HCT116 (cell line): ENCODE measurements at regions not wholly inside any gene's neighbourhood (a gene's known extent, or its start where the extent isn't known, plus 50 kb on each side); places are given as distances from the start of the nearest gene placed in this dataset.
A peak's percentile ranks its signal among the peaks of the same experiment; 100 is the strongest.

ENCODE experiments used
- ATAC-seq: fragments of 200-7000 bp; cut with Tn5 transposase; 2 replicates; pipeline ENCODE4 v1.9.1; 2020; ENCODE audit warnings: mild to moderate bottlenecking, moderate library complexity
- BruUV-seq: library from RNA; stranded (reverse); fragments of 400-500 nt; replicated peaks from 2 replicates; lab custom pipeline; 2021; lab: Mats Ljungman, UMichigan
- CTCF ChIA-PET: fragments of 300-600 bp; sonication (Branson Sonifier 250); formaldehyde crosslinking; loops from one replicate; lab custom pipeline; 2021; ENCODE audit warnings: antibody characterized with exemption; lab: Charles Lee
- POLR2A ChIA-PET: fragments of 300-600, 350-600 bp; sonication (Branson Sonifier 250); formaldehyde crosslinking; loops from one replicate; lab custom pipeline; 2021; ENCODE audit warnings: antibody characterized with exemption; lab: Charles Lee
- RAD21 ChIA-PET, 2 experiments: fragments of 300-600 bp; sonication (Branson Sonifier 250); formaldehyde crosslinking; loops; one replicate each; lab custom pipeline; 2023; ENCODE audit warnings: low total read pairs in 2 of 2; ENCODE audit not compliant: uncharacterized antibody in 2 of 2, unreplicated experiment in 2 of 2, low non-redundant PET in 1 of 2; lab: Charles Lee
- DNase-seq: peaks from one replicate; pipeline ENCODE4 v3.0.0-alpha.2; 2010; ENCODE audit warnings: low read depth, low spot score
- H2AFZ ChIP-seq: fragments of 200-600 bp; shearing (Covaris generic), sonication (generic); 2 replicates; pipeline ENCODE4 v1.6.1; 2017; ENCODE audit warnings: low read depth, mixed run types, mixed read lengths, antibody characterized with exemption, low read length; ENCODE audit not compliant: poor library complexity, severe bottlenecking
- H3K27ac ChIP-seq: 2 replicates; pipeline ENCODE4 v1.5.1; 2012; ENCODE audit warnings: low read depth, low read length
- H3K27me3 ChIP-seq: fragments of 200-600 bp; sonication (generic); 2 replicates; pipeline ENCODE4 v1.6.1; 2016; ENCODE audit warnings: mixed run types, low read length, mixed read lengths; ENCODE audit not compliant: insufficient read depth
- H3K36me3 ChIP-seq, 2 experiments: fragments of 200-500 bp in 1 of 2; fragments of 200-600 bp in 1 of 2; sonication (Bioruptor generic) in 1 of 2; sonication (generic) in 1 of 2; 2 replicates each; pipeline versions ENCODE4 v1.5.1 to v1.6.1; 2014 to 2016; ENCODE audit warnings: low read length in 2 of 2, inconsistent platforms in 1 of 2, mixed read lengths in 1 of 2, mixed run types in 1 of 2; ENCODE audit not compliant: insufficient read depth in 2 of 2, control insufficient read depth in 1 of 2
- H3K4me1 ChIP-seq, 2 experiments: fragments of 200-600 bp in 1 of 2; sonication (generic) in 1 of 2; 2 replicates each; pipeline versions ENCODE4 v1.5.1 to v1.6.1; 2012 to 2017; ENCODE audit warnings: low read length in 2 of 2, inconsistent platforms in 1 of 2, mild to moderate bottlenecking in 1 of 2, mixed read lengths in 1 of 2, mixed run types in 1 of 2, moderate library complexity in 1 of 2; ENCODE audit not compliant: insufficient read depth in 2 of 2, control insufficient read depth in 1 of 2
- H3K4me2 ChIP-seq: fragments of 200-600 bp; sonication (generic); 2 replicates; pipeline ENCODE4 v1.6.1; 2017; ENCODE audit warnings: mixed run types, low read length, mixed read lengths
- H3K4me3 ChIP-seq, 2 experiments: fragments of 200-600 bp in 1 of 2; sonication (generic) in 1 of 2; replicated peaks in 1 of 2; 2 replicates each; pipeline ENCODE4 v1.5.1; 2011 to 2016; ENCODE audit warnings: low read length in 2 of 2, control low read depth in 1 of 2, low read depth in 1 of 2, mild to moderate bottlenecking in 1 of 2, mixed read lengths in 1 of 2, mixed run types in 1 of 2
- H3K79me2 ChIP-seq: fragments of 200-600 bp; sonication (generic); 2 replicates; pipeline ENCODE4 v1.6.1; 2017; ENCODE audit warnings: mild to moderate bottlenecking, mixed run types, low read length, moderate library complexity, mixed read lengths; ENCODE audit not compliant: insufficient read depth
- H3K9ac ChIP-seq: fragments of 200-600 bp; sonication (generic); 2 replicates; pipeline ENCODE4 v1.6.1; 2016; ENCODE audit warnings: low read length, mixed read lengths
- H3K9me2 ChIP-seq: fragments of 200-600 bp; sonication (generic), shearing (Covaris generic); 2 replicates; pipeline ENCODE4 v1.6.1; 2017; ENCODE audit warnings: mixed run types, mild to moderate bottlenecking, moderate library complexity; ENCODE audit not compliant: insufficient read depth
- H3K9me3 ChIP-seq, 2 experiments: fragments of 200-500 bp in 1 of 2; fragments of 200-600 bp in 1 of 2; sonication (Bioruptor generic) in 1 of 2; sonication (generic) in 1 of 2; 2 replicates each; pipeline ENCODE4 v1.6.1; 2014 to 2017; ENCODE audit warnings: low read length in 2 of 2, mixed read lengths in 2 of 2, inconsistent platforms in 1 of 2, low read depth in 1 of 2, mild to moderate bottlenecking in 1 of 2, mixed run types in 1 of 2, moderate library complexity in 1 of 2; ENCODE audit not compliant: control insufficient read depth in 1 of 2, insufficient read depth in 1 of 2
- H4K20me1 ChIP-seq: fragments of 200-600 bp; sonication (generic), shearing (Covaris generic); 2 replicates; pipeline ENCODE4 v1.6.1; 2017; ENCODE audit warnings: mixed run types, mild to moderate bottlenecking, moderate library complexity; ENCODE audit not compliant: insufficient read depth
- CBX3 ChIP-seq: IDR thresholded peaks from 2 replicates; pipeline ENCODE4 v1.6.1; 2012; ENCODE audit warnings: low read depth
- CEBPB ChIP-seq: IDR thresholded peaks from 2 replicates; pipeline ENCODE4 v1.6.1; 2012; ENCODE audit warnings: low read depth
- ELF1 ChIP-seq: IDR thresholded peaks from 2 replicates; pipeline ENCODE4 v1.6.1; 2012; ENCODE audit warnings: low read depth, borderline replicate concordance
- EZH2phosphoT487 ChIP-seq: fragments of 200-600 bp; IDR thresholded peaks from 2 replicates; pipeline ENCODE4 v1.6.1; 2018; ENCODE audit warnings: antibody characterized with exemption, borderline replicate concordance
- JUND ChIP-seq: IDR thresholded peaks from 2 replicates; pipeline ENCODE4 v1.6.1; 2012
- POLR2A ChIP-seq: IDR thresholded peaks from 2 replicates; pipeline ENCODE4 v1.7.0; 2011; ENCODE audit warnings: borderline replicate concordance; ENCODE audit not compliant: insufficient read depth, insufficient read length; ENCODE audit errors: extremely low read depth
- POLR2AphosphoS5 ChIP-seq: IDR thresholded peaks from 2 replicates; pipeline ENCODE4 v1.6.1; 2011; ENCODE audit warnings: mild to moderate bottlenecking, low read depth, low read length, moderate library complexity
- REST ChIP-seq: IDR thresholded peaks from 2 replicates; pipeline ENCODE4 v1.6.1; 2012; ENCODE audit warnings: low read depth
- SIN3A ChIP-seq: IDR thresholded peaks from 2 replicates; pipeline ENCODE4 v1.6.1; 2012; ENCODE audit warnings: low read depth
- SP1 ChIP-seq: IDR thresholded peaks from 2 replicates; pipeline ENCODE4 v1.6.1; 2012; ENCODE audit warnings: low read depth
- SRF ChIP-seq: IDR thresholded peaks from 2 replicates; pipeline ENCODE4 v1.6.1; 2012; ENCODE audit warnings: low read depth
- intact Hi-C: fragments of 100-400 bp; cut with micrococcal nuclease; formaldehyde crosslinking; loops from 2 replicates; pipeline ENCODE4 v1.10.0; 2022
- TF ChIP-seq, protein P1 (sequence below): IDR thresholded peaks from 2 replicates; pipeline ENCODE4 v1.6.1; 2012

DNA sequence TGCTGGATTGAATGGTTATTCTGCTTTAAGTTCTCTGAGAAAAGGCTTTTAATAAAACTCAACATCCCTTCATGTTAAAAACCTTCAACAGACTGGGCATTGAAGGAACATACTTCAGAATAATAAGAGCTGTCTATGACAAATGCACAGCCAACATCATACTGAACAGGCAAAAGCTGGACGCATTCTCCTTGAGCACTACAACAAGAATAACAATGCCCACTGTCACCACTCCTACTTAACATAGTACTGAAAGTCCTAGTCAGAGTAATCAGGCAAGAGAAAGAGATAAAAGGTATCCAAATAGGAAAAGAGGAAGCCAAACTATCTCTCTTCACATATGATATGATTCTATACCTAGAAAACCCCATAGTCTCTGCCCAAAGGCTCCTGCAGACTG lies 641.4 kb downstream of the IRS1 start (continued):
- no peak for TF ChIP-seq REST

DNA sequence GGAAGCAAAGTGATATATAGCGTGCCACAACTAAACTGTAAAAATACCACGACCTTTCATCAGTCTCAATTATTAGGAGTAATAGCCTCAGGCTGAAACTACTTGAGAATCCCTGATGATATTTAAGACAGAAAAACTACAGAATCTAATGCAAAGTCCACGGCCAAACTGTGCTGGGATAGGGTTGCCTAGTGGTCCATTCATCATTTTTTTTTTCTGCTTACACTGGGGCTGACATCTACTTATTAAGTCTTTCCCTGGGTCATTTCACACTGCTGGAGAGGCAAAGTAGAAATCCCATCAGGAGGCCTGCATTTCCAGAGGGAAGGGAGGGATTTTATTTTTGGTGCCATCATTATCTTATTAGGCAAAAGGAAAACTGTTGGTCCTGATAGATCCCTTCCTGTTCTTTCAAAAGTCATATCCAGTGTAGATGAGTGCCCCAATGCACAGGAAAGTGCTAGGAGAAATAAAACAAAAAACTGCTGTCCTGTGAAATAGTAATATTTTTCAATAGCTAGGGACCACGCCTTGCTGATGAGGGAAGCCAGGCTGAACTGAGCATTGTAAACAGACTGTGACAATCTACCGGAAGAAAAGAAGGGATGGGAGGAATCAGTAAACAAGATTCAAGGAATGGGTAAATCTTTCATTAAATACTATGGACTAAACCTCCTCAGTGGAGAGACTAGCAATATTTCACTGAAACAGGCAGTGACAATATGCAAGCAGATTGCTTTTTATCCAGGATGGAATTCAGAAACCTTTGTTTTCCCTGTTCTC lies 644.3 kb downstream of the IRS1 start:
- H3K4me1 ChIP-seq: peaks cover 77 to 90% of the 10 kb centered on the region in 2 experiments
- no peak overlapping the region for H2AFZ ChIP-seq
- H3K4me3 ChIP-seq: peak overlapping the region in 1 of 2 experiments; percentile 11; a peak in 2 of 4 replicates
- H3K27me3 ChIP-seq: no peaks in the 10 kb centered on the region
- peak overlapping the region; percentile 87 for H3K27ac ChIP-seq
- ChIA-PET POLR2A (no interaction called here), RAD21 (interaction anchor here in 1 of 2 experiments (0.7 kb wide), 1 partner anchor 444 kb away, joined by 5 read pairs; no protein-coding TSS in a partner anchor), CTCF (interaction anchor here (0.6 kb wide), 1 partner anchor 514 kb away, joined by 4 read pairs; no protein-coding TSS in a partner anchor)
- TSS peak; percentile 71 for BruUV-seq
- H3K9ac ChIP-seq: peak overlapping the region; percentile 63
- no peaks in the 10 kb centered on the region for H3K9me2 ChIP-seq
- ATAC-seq (peak; percentile 45), DNase-seq (no peak)
- intact Hi-C loops: no loop called here
- no peaks in the 10 kb centered on the region for H4K20me1 ChIP-seq
- TF ChIP-seq EZH2phosphoT487: no peak
- no peak; the same call in 1 of the 2 replicates for TF ChIP-seq JUND
- TF ChIP-seq ELF1: no peak; the same call in 1 of the 2 replicates
- TF ChIP-seq SP1: peak; percentile 17; the same call in 1 of the 2 replicates
- TF ChIP-seq, protein P1, sequence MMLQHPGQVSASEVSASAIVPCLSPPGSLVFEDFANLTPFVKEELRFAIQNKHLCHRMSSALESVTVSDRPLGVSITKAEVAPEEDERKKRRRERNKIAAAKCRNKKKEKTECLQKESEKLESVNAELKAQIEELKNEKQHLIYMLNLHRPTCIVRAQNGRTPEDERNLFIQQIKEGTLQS: no peak
- no peak for TF ChIP-seq SIN3A
- TF ChIP-seq CBX3: peak; percentile 14; the same call in 1 of the 2 replicates
- peak; percentile 49 for TF ChIP-seq POLR2AphosphoS5
- no peak; the same call in 1 of the 2 replicates for TF ChIP-seq CEBPB
- TF ChIP-seq SRF: 0 out of 2 replicates have a peak, but pooled peaks have one; percentile 7
- peak; percentile 12 for TF ChIP-seq POLR2A
- peaks cover 48% of the 10 kb centered on the region for H3K79me2 ChIP-seq
- peaks cover 0 to 3% of the 10 kb centered on the region in 2 experiments; a peak in 1 of 4 replicates for H3K36me3 ChIP-seq
- H3K4me2 ChIP-seq: peak overlapping the region; percentile 66
- H3K9me3 ChIP-seq: no peaks in the 10 kb centered on the region
